ENCODE measurements at regions not wholly inside any gene's neighbourhood (a gene's known extent, or its start where the extent isn't known, plus 50 kb on each side); places are given as distances from the start of the nearest gene placed in this dataset.
"Not testable (repeated sequence)": the region's sequence is repeated elsewhere in the genome, so short reads cannot be mapped to it uniquely, and the experiment has no call there.

GRCh38 chr7:69311489-69311888, 286.8 kb upstream of the AUTS2 start:
- DNase-seq = no peak

GRCh38 chr7:69313852-69314251, 284.4 kb upstream of the AUTS2 start:
- not testable (repeated sequence) for DNase-seq

- DNase-seq = no peak
Observed at GRCh38 chr7:69318794-69319193, 279.5 kb upstream of the AUTS2 start.

- no peak for DNase-seq
Observed at GRCh38 chr7:69328516-69328915, 269.8 kb upstream of the AUTS2 start.

- no peak for DNase-seq
Observed at GRCh38 chr7:69334701-69335100, 263.6 kb upstream of the AUTS2 start.

GRCh38 chr7:69335331-69335730, 262.9 kb upstream of the AUTS2 start:
- DNase-seq = no peak

GRCh38 chr7:69336976-69337375, 261.3 kb upstream of the AUTS2 start:
- DNase-seq = no peak

GRCh38 chr7:69338144-69338543, 260.1 kb upstream of the AUTS2 start:
- no peak for DNase-seq

- DNase-seq = no peak
Observed at GRCh38 chr7:69341288-69341687, 257.0 kb upstream of the AUTS2 start.

- DNase-seq = no peak
Observed at GRCh38 chr7:69342154-69342884, 256.0 kb upstream of the AUTS2 start.

GRCh38 chr7:69349291-69349690, 249.0 kb upstream of the AUTS2 start:
- DNase-seq = no peak

- no peak for DNase-seq
Observed at GRCh38 chr7:69358163-69358821, 240.0 kb upstream of the AUTS2 start.

GRCh38 chr7:69359003-69359700, 239.1 kb upstream of the AUTS2 start:
- no peak for DNase-seq

- DNase-seq = no peak
Observed at GRCh38 chr7:69360913-69361312, 237.4 kb upstream of the AUTS2 start.

- DNase-seq = no peak
Observed at GRCh38 chr7:69363136-69363535, 235.1 kb upstream of the AUTS2 start.

- DNase-seq = no peak
Observed at GRCh38 chr7:69364813-69365643, 233.2 kb upstream of the AUTS2 start.

- DNase-seq = no peak
Observed at GRCh38 chr7:69365651-69366192, 232.6 kb upstream of the AUTS2 start.

GRCh38 chr7:69367780-69368179, 230.5 kb upstream of the AUTS2 start:
- no peak for DNase-seq

GRCh38 chr7:69373171-69374043, 224.9 kb upstream of the AUTS2 start:
- DNase-seq = no peak

GRCh38 chr7:69374044-69374425, 224.2 kb upstream of the AUTS2 start:
- no peak for DNase-seq

GRCh38 chr7:69377191-69377590, 221.1 kb upstream of the AUTS2 start:
- DNase-seq = no peak

Data from stimulated activated CD4-positive, alpha-beta T cell treated with anti-CD3 and anti-CD28 coated beads, Interleukin-15, amount 100 ng/mL, for 24 hours (primary cell).